Cardiac muscle cell (in vitro differentiated cells and primary cell): ENCODE measurements at regions not wholly inside any gene's neighbourhood (a gene's known extent, or its start where the extent isn't known, plus 50 kb on each side); places are given as distances from the start of the nearest gene placed in this dataset.

ENCODE experiments used
- DNase-seq, 2 donors: peaks; one replicate each; pipeline versions ENCODE4 v3.0.0 to v3.0.0-alpha.2; 2010 to 2017; ENCODE audit warnings: low read depth in 1 of 2, low spot score in 1 of 2
- H3K27ac ChIP-seq: fragments of 200-600 bp; sonication (generic); 2 replicates; pipeline ENCODE4 v1.5.1; 2016
- H3K27me3 ChIP-seq: fragments of 200-600 bp; sonication (generic); 2 replicates; pipeline ENCODE4 v1.6.0; 2016; ENCODE audit warnings: control low read depth
- H3K36me3 ChIP-seq: fragments of 200-600 bp; sonication (generic); 2 replicates; pipeline ENCODE4 v1.5.1; 2016; ENCODE audit warnings: control low read depth
- H3K4me1 ChIP-seq: fragments of 200-600 bp; sonication (generic); 2 replicates; pipeline ENCODE4 v1.8.1; 2017; ENCODE audit warnings: low read depth, mild to moderate bottlenecking, mixed run types
- H3K4me3 ChIP-seq: fragments of 200-600 bp; sonication (generic); 2 replicates; pipeline ENCODE4 v1.5.1; 2016; ENCODE audit warnings: mild to moderate bottlenecking
- H3K9me3 ChIP-seq: fragments of 200-600 bp; sonication (generic); 2 replicates; pipeline ENCODE4 v1.5.1; 2017; ENCODE audit warnings: low read depth, mild to moderate bottlenecking, control low read depth
- CTCF ChIP-seq: IDR thresholded peaks from 2 replicates; pipeline ENCODE4 v1.5.1; 2012; ENCODE audit warnings: low read depth, mild to moderate bottlenecking, low read length

GRCh38 chr5:142465476-142465875 is 140.7 kb upstream of the SPRY4 start:
- no peaks in the 10 kb centered on the region for H3K4me1 ChIP-seq
- H3K36me3 ChIP-seq: no peaks in the 10 kb centered on the region
- H3K9me3 ChIP-seq: no peaks in the 10 kb centered on the region
- no peak overlapping the region for H3K27ac ChIP-seq
- H3K4me3 ChIP-seq: no peak overlapping the region
- no peaks in the 10 kb centered on the region for H3K27me3 ChIP-seq
- TF ChIP-seq CTCF: no peak
- DNase-seq: no peak

GRCh38 chr5:142463904-142464303 is 139.1 kb upstream of the SPRY4 start:
- Histone ChIP-seq H3K4me3 (no peak overlapping the region), H3K4me1 (no peaks in the 10 kb centered on the region), H3K36me3 (no peaks in the 10 kb centered on the region), H3K9me3 (no peaks in the 10 kb centered on the region), H3K27ac (no peak overlapping the region), H3K27me3 (no peaks in the 10 kb centered on the region)
- TF ChIP-seq CTCF: no peak
- DNase-seq: no peak

GRCh38 chr5:142461028-142461590 is 136.3 kb upstream of the SPRY4 start:
- no peak overlapping the region for H3K27ac ChIP-seq
- no peak overlapping the region for H3K4me3 ChIP-seq
- no peaks in the 10 kb centered on the region for H3K9me3 ChIP-seq
- TF ChIP-seq CTCF: no peak
- H3K4me1 ChIP-seq: no peaks in the 10 kb centered on the region
- DNase-seq: no peak
- no peaks in the 10 kb centered on the region for H3K27me3 ChIP-seq
- no peaks in the 10 kb centered on the region for H3K36me3 ChIP-seq

GRCh38 chr5:142459209-142459608 is 134.4 kb upstream of the SPRY4 start:
- no peaks in the 10 kb centered on the region for H3K9me3 ChIP-seq
- H3K4me1 ChIP-seq: no peaks in the 10 kb centered on the region
- TF ChIP-seq CTCF: no peak
- no peaks in the 10 kb centered on the region for H3K27me3 ChIP-seq
- no peak overlapping the region for H3K27ac ChIP-seq
- H3K36me3 ChIP-seq: no peaks in the 10 kb centered on the region
- H3K4me3 ChIP-seq: no peak overlapping the region
- no peak for DNase-seq

- no peaks in the 10 kb centered on the region for H3K36me3 ChIP-seq
- no peaks in the 10 kb centered on the region for H3K9me3 ChIP-seq
- no peaks in the 10 kb centered on the region for H3K4me1 ChIP-seq
- H3K4me3 ChIP-seq: no peak overlapping the region
- H3K27me3 ChIP-seq: no peaks in the 10 kb centered on the region
- H3K27ac ChIP-seq: no peak overlapping the region
- no peak for DNase-seq
- no peak for TF ChIP-seq CTCF
These were observed 131.0 kb upstream of the SPRY4 start for GRCh38 chr5:142455856-142456255.

GRCh38 chr5:142453932-142454331 is 129.1 kb upstream of the SPRY4 start:
- Histone ChIP-seq H3K36me3 (no peaks in the 10 kb centered on the region), H3K4me1 (no peaks in the 10 kb centered on the region), H3K27ac (no peak overlapping the region), H3K4me3 (no peak overlapping the region), H3K9me3 (no peaks in the 10 kb centered on the region), H3K27me3 (no peaks in the 10 kb centered on the region)
- no peak for DNase-seq
- TF ChIP-seq CTCF: no peak
